ENCODE measurements at regions not wholly inside any gene's neighbourhood (a gene's known extent, or its start where the extent isn't known, plus 50 kb on each side); places are given as distances from the start of the nearest gene placed in this dataset.

GRCh38 chr4:186441502-186441901 is 113.9 kb downstream of the MTNR1A start:
- intact Hi-C loops (cut with DNase I), result no loop called here
- Histone ChIP-seq H3K9me3 (peaks cover 0 to 12% (median 7%) of the 10 kb centered on the region in 4 donors), H3K4me3 (no peak overlapping the region), H3K27ac (replicated peaks in 1 of 4) (no peak overlapping the region), H3K27me3 (no peaks in the 10 kb centered on the region), H3K4me1 (no peaks in the 10 kb centered on the region), H3K36me3 (no peaks in the 10 kb centered on the region)
- 78% methylated on average over 2 of the region's 2 CpGs for WGBS
- DNase-seq (ENCODE audit: extremely low spot score), result no peak
- TF ChIP-seq POLR2AphosphoS5 (IDR thresholded peaks at IDR 0.05) (no peak), POLR2A (IDR thresholded peaks at IDR 0.05; ENCODE audit: low read depth) (no peak), EP300 (IDR thresholded peaks at IDR 0.05) (no peak), CTCF (IDR thresholded peaks at IDR 0.05) (no peak)

- TF ChIP-seq EP300 (IDR thresholded peaks at IDR 0.05) (no peak), POLR2A (IDR thresholded peaks at IDR 0.05; ENCODE audit: low read depth) (no peak), POLR2AphosphoS5 (IDR thresholded peaks at IDR 0.05) (no peak), CTCF (IDR thresholded peaks at IDR 0.05) (no peak)
- Histone ChIP-seq H3K36me3 (no peaks in the 10 kb centered on the region), H3K4me3 (no peak overlapping the region), H3K4me1 (no peaks in the 10 kb centered on the region), H3K9me3 (no peaks in the 10 kb centered on the region), H3K27ac (replicated peaks in 1 of 4) (no peak overlapping the region), H3K27me3 (no peaks in the 10 kb centered on the region)
- intact Hi-C loops (cut with DNase I), result no loop called here
- DNase-seq (ENCODE audit: extremely low spot score), result no peak
- WGBS, result 86% methylated on average over 13 of the region's 13 CpGs
Measured at GRCh38 chr4:186428481-186428880, 126.9 kb downstream of the MTNR1A start.

GRCh38 chr4:186424745-186425144 is 130.6 kb downstream of the MTNR1A start:
- H3K27ac ChIP-seq (replicated peaks in 1 of 4), result no peak overlapping the region
- TF ChIP-seq POLR2A (IDR thresholded peaks at IDR 0.05; ENCODE audit: low read depth) (no peak), POLR2AphosphoS5 (IDR thresholded peaks at IDR 0.05) (no peak), CTCF (IDR thresholded peaks at IDR 0.05) (no peak), EP300 (IDR thresholded peaks at IDR 0.05) (no peak)
- 77% methylated on average over 4 of the region's 4 CpGs for WGBS
- no peak for DNase-seq (ENCODE audit: extremely low spot score)
- no peak overlapping the region for H3K4me3 ChIP-seq
- H3K36me3 ChIP-seq, result no peaks in the 10 kb centered on the region
- H3K4me1 ChIP-seq, result no peaks in the 10 kb centered on the region
- intact Hi-C loops (cut with DNase I), result no loop called here
- no peaks in the 10 kb centered on the region for H3K27me3 ChIP-seq
- no peaks in the 10 kb centered on the region for H3K9me3 ChIP-seq

- Histone ChIP-seq H3K4me3 (no peak overlapping the region), H3K27ac (replicated peaks in 1 of 4) (no peak overlapping the region), H3K4me1 (no peaks in the 10 kb centered on the region), H3K36me3 (no peaks in the 10 kb centered on the region), H3K27me3 (no peaks in the 10 kb centered on the region), H3K9me3 (no peaks in the 10 kb centered on the region)
- no peak for DNase-seq (ENCODE audit: extremely low spot score)
- no peak for TF ChIP-seq POLR2A (IDR thresholded peaks at IDR 0.05; ENCODE audit: low read depth)
- no peak for TF ChIP-seq EP300 (IDR thresholded peaks at IDR 0.05)
- no peak for TF ChIP-seq CTCF (IDR thresholded peaks at IDR 0.05)
- no peak for TF ChIP-seq POLR2AphosphoS5 (IDR thresholded peaks at IDR 0.05)
- intact Hi-C loops (cut with DNase I), result no loop called here
- WGBS, result 28% methylated on average over 2 of the region's 2 CpGs
Measured at GRCh38 chr4:186422296-186422695, 133.1 kb downstream of the MTNR1A start.

GRCh38 chr4:186416451-186417060 is 138.8 kb downstream of the MTNR1A start:
- intact Hi-C loops (cut with DNase I), result no loop called here
- Histone ChIP-seq H3K27me3 (peaks cover 0 to 13% (median 0%) of the 10 kb centered on the region in 4 donors), H3K36me3 (no peaks in the 10 kb centered on the region), H3K9me3 (no peaks in the 10 kb centered on the region), H3K4me3 (no peak overlapping the region), H3K4me1 (no peaks in the 10 kb centered on the region), H3K27ac (replicated peaks in 1 of 4) (no peak overlapping the region)
- TF ChIP-seq POLR2A (IDR thresholded peaks at IDR 0.05; ENCODE audit: low read depth) (no peak), EP300 (IDR thresholded peaks at IDR 0.05) (no peak), POLR2AphosphoS5 (IDR thresholded peaks at IDR 0.05) (no peak), CTCF (IDR thresholded peaks at IDR 0.05) (no peak)
- 66% methylated on average over 5 of the region's 5 CpGs for WGBS
- DNase-seq (ENCODE audit: extremely low spot score), result no peak

Measured in esophagus muscularis mucosa (tissue), 4 donors.